MM.1S (cell line): ENCODE measurements at regions not wholly inside any gene's neighbourhood (a gene's known extent, or its start where the extent isn't known, plus 50 kb on each side); places are given as distances from the start of the nearest gene placed in this dataset.
A peak's percentile ranks its signal among the peaks of the same experiment; 100 is the strongest.

Experiments used
- DNase-seq: peaks from one replicate; pipeline ENCODE4 v3.0.0-alpha.2; 2015
- H2AFZ ChIP-seq: fragments of 300-600 bp; sonication (generic); 2 replicates; pipeline ENCODE4 v1.6.0; 2016; ENCODE audit warnings: antibody characterized with exemption, low read length
- H3F3A ChIP-seq: fragments of 300-600 bp; sonication (generic); 2 replicates; pipeline ENCODE4 v1.6.1; 2016; ENCODE audit warnings: mild to moderate bottlenecking, antibody characterized with exemption, low read length, moderate library complexity, mixed read lengths; ENCODE audit not compliant: insufficient read depth
- H3K27ac ChIP-seq: fragments of 300-600 bp; sonication (generic); 2 replicates; pipeline ENCODE4 v1.5.1; 2016; ENCODE audit warnings: mild to moderate bottlenecking, low read length
- H3K27me3 ChIP-seq: fragments of 300-600 bp; sonication (generic); replicated peaks from 2 replicates; pipeline ENCODE4 v1.6.0; 2016; ENCODE audit warnings: low read length; ENCODE audit not compliant: insufficient read depth
- H3K36me3 ChIP-seq: fragments of 300-600 bp; sonication (generic); replicated peaks from 2 replicates; pipeline ENCODE4 v1.6.1; 2016; ENCODE audit warnings: mild to moderate bottlenecking, low read length, mixed read lengths; ENCODE audit not compliant: insufficient read depth
- H3K4me1 ChIP-seq: fragments of 300-600 bp; sonication (generic); 2 replicates; pipeline ENCODE4 v1.6.1; 2016; ENCODE audit warnings: low read length, mixed read lengths
- H3K4me2 ChIP-seq: fragments of 300-600 bp; sonication (generic); 2 replicates; pipeline ENCODE4 v1.6.0; 2016; ENCODE audit warnings: low read depth, low read length
- H3K4me3 ChIP-seq: fragments of 300-600 bp; sonication (generic); 2 replicates; pipeline ENCODE4 v1.5.1; 2016; ENCODE audit warnings: low read length, mixed read lengths
- H3K79me2 ChIP-seq: fragments of 300-600 bp; sonication (generic); 2 replicates; pipeline ENCODE4 v1.6.1; 2016; ENCODE audit warnings: mixed run types, low read length, mixed read lengths
- H3K9ac ChIP-seq: fragments of 300-600 bp; sonication (generic); 2 replicates; pipeline ENCODE4 v1.6.1; 2016; ENCODE audit warnings: low read length, mixed read lengths
- H3K9me2 ChIP-seq: fragments of 300-600 bp; sonication (generic); replicated peaks from 2 replicates; pipeline ENCODE4 v1.6.1; 2016; ENCODE audit warnings: mild to moderate bottlenecking, low read length, mixed read lengths; ENCODE audit not compliant: insufficient read depth
- H3K9me3 ChIP-seq: fragments of 300-600 bp; sonication (generic); replicated peaks from 2 replicates; pipeline ENCODE4 v1.6.1; 2016; ENCODE audit warnings: mild to moderate bottlenecking, low read length, mixed read lengths; ENCODE audit not compliant: insufficient read depth
- H4K20me1 ChIP-seq: fragments of 300-600 bp; sonication (generic); 2 replicates; pipeline ENCODE4 v1.6.1; 2016; ENCODE audit warnings: mild to moderate bottlenecking, low read length, moderate library complexity, mixed read lengths; ENCODE audit not compliant: insufficient read depth
- CTCF ChIP-seq: fragments of 300-600 bp; sonication (generic); IDR thresholded peaks from 2 replicates; pipeline ENCODE4 v1.5.1; 2016; ENCODE audit warnings: antibody characterized with exemption, low read length, mixed read lengths
- EZH2 ChIP-seq: fragments of 300-600 bp; sonication (generic); optimal IDR thresholded peaks from 2 replicates; pipeline ENCODE3; 2017; ENCODE audit warnings: low read depth, mild to moderate bottlenecking, antibody characterized with exemption, low read length, mixed read lengths
- EZH2phosphoT487 ChIP-seq: fragments of 300-600 bp; sonication (generic); IDR thresholded peaks from 2 replicates; pipeline ENCODE4 v1.6.1; 2018; ENCODE audit warnings: antibody characterized with exemption, low read length

- H3K9me3 ChIP-seq, result no peaks in the 10 kb centered on the region
- no peak overlapping the region for H3K27ac ChIP-seq
- no peaks in the 10 kb centered on the region for H3K9me2 ChIP-seq
- no peaks in the 10 kb centered on the region for H4K20me1 ChIP-seq
- H3K36me3 ChIP-seq, result no peaks in the 10 kb centered on the region
- no peak for TF ChIP-seq EZH2
- no peak for TF ChIP-seq EZH2phosphoT487
- TF ChIP-seq CTCF, result no peak
- peak overlapping the region; percentile 65 for H2AFZ ChIP-seq
- peak overlapping the region; percentile 53 for H3K4me3 ChIP-seq
- DNase-seq, result peak; percentile 44
- H3K4me2 ChIP-seq, result peak overlapping the region; percentile 56
- H3K4me1 ChIP-seq, result no peaks in the 10 kb centered on the region
- no peaks in the 10 kb centered on the region for H3K79me2 ChIP-seq
- H3K27me3 ChIP-seq, result no peaks in the 10 kb centered on the region
- H3K9ac ChIP-seq, result peak overlapping the region; percentile 6; the same call in 1 of the 2 replicates
- no peaks in the 10 kb centered on the region for H3F3A ChIP-seq
These were observed 942.9 kb upstream of the PABPC4L start for GRCh38 chr4:135144498-135144897.

GRCh38 chr4:135124196-135124595 lies 922.6 kb upstream of the PABPC4L start:
- no peaks in the 10 kb centered on the region for H3K9me2 ChIP-seq
- no peaks in the 10 kb centered on the region for H3K4me1 ChIP-seq
- no peak for DNase-seq
- no peaks in the 10 kb centered on the region for H4K20me1 ChIP-seq
- H3F3A ChIP-seq, result no peaks in the 10 kb centered on the region
- no peak overlapping the region for H3K9ac ChIP-seq
- H3K4me2 ChIP-seq, result no peak overlapping the region
- no peak overlapping the region for H3K27ac ChIP-seq
- H3K27me3 ChIP-seq, result no peaks in the 10 kb centered on the region
- H3K36me3 ChIP-seq, result no peaks in the 10 kb centered on the region
- no peaks in the 10 kb centered on the region for H3K79me2 ChIP-seq
- TF ChIP-seq EZH2phosphoT487 (no peak), CTCF (no peak), EZH2 (no peak)
- no peak overlapping the region for H2AFZ ChIP-seq
- H3K4me3 ChIP-seq, result no peak overlapping the region
- H3K9me3 ChIP-seq, result no peaks in the 10 kb centered on the region

- Histone ChIP-seq H3K4me1 (no peaks in the 10 kb centered on the region), H2AFZ (no peak overlapping the region), H3K79me2 (no peaks in the 10 kb centered on the region), H4K20me1 (no peaks in the 10 kb centered on the region), H3K4me3 (no peak overlapping the region), H3K27ac (no peak overlapping the region), H3K36me3 (no peaks in the 10 kb centered on the region), H3K9me3 (no peaks in the 10 kb centered on the region), H3K27me3 (no peaks in the 10 kb centered on the region), H3F3A (no peaks in the 10 kb centered on the region), H3K9ac (no peak overlapping the region), H3K4me2 (no peak overlapping the region), H3K9me2 (no peaks in the 10 kb centered on the region)
- no peak for DNase-seq
- TF ChIP-seq EZH2 (no peak), EZH2phosphoT487 (no peak), CTCF (no peak)
These were observed 922.0 kb upstream of the PABPC4L start for GRCh38 chr4:135123632-135124031.
